HG02678 (cell line): ENCODE measurements at regions not wholly inside any gene's neighbourhood (a gene's known extent, or its start where the extent isn't known, plus 50 kb on each side); places are given as distances from the start of the nearest gene placed in this dataset.
A peak's percentile ranks its signal among the peaks of the same experiment; 100 is the strongest.

Experiments
- ATAC-seq: cut with Tn5 transposase; IDR thresholded peaks from one replicate; pipeline ENCODE4 v1.9.1; 2021; ENCODE audit warnings: mild to moderate bottlenecking, moderate library complexity; ENCODE audit not compliant: unreplicated experiment

- ATAC-seq = peak; percentile 41
These were observed 104.1 kb upstream of the E2F8 start for GRCh38 chr11:19344661-19345518.

- ATAC-seq = no peak
These were observed 101.3 kb upstream of the E2F8 start for GRCh38 chr11:19342036-19342435.

- ATAC-seq = no peak
These were observed 97.6 kb upstream of the E2F8 start for GRCh38 chr11:19338375-19338774.

- ATAC-seq = no peak
These were observed 97.0 kb upstream of the E2F8 start for GRCh38 chr11:19337779-19338178.

- no peak for ATAC-seq
These were observed 95.6 kb upstream of the E2F8 start for GRCh38 chr11:19336331-19336730.

GRCh38 chr11:19332476-19332875 lies 91.7 kb upstream of the E2F8 start:
- ATAC-seq = peak; percentile 64

GRCh38 chr11:19330416-19330815 lies 89.7 kb upstream of the E2F8 start:
- ATAC-seq = no peak

- no peak for ATAC-seq
These were observed 89.2 kb upstream of the E2F8 start for GRCh38 chr11:19329970-19330369.

GRCh38 chr11:19328586-19329311 lies 88.0 kb upstream of the E2F8 start:
- ATAC-seq = no peak

GRCh38 chr11:19327280-19327679 lies 86.5 kb upstream of the E2F8 start:
- no peak for ATAC-seq

GRCh38 chr11:19326499-19326898 lies 85.8 kb upstream of the E2F8 start:
- ATAC-seq = no peak

GRCh38 chr11:19323502-19323901 lies 82.8 kb upstream of the E2F8 start:
- ATAC-seq = no peak

GRCh38 chr11:19321351-19321750 lies 80.6 kb upstream of the E2F8 start:
- no peak for ATAC-seq

- no peak for ATAC-seq
These were observed 80.1 kb upstream of the E2F8 start for GRCh38 chr11:19320827-19321226.

GRCh38 chr11:19316434-19316833 lies 75.7 kb upstream of the E2F8 start:
- ATAC-seq = no peak

GRCh38 chr11:19315511-19315910 lies 74.8 kb upstream of the E2F8 start:
- ATAC-seq = no peak

- ATAC-seq = no peak
These were observed 72.4 kb upstream of the E2F8 start for GRCh38 chr11:19313140-19313539.

GRCh38 chr11:19311308-19312030 lies 70.7 kb upstream of the E2F8 start:
- peak; percentile 77 for ATAC-seq

- no peak for ATAC-seq
These were observed 66.8 kb upstream of the E2F8 start for GRCh38 chr11:19307498-19307897.

- ATAC-seq = no peak
These were observed 65.6 kb upstream of the E2F8 start for GRCh38 chr11:19306179-19306944.

- no peak for ATAC-seq
These were observed 60.6 kb upstream of the E2F8 start for GRCh38 chr11:19301361-19301760.
